ENCODE measurements at regions not wholly inside any gene's neighbourhood (a gene's known extent, or its start where the extent isn't known, plus 50 kb on each side); places are given as distances from the start of the nearest gene placed in this dataset.

DNA sequence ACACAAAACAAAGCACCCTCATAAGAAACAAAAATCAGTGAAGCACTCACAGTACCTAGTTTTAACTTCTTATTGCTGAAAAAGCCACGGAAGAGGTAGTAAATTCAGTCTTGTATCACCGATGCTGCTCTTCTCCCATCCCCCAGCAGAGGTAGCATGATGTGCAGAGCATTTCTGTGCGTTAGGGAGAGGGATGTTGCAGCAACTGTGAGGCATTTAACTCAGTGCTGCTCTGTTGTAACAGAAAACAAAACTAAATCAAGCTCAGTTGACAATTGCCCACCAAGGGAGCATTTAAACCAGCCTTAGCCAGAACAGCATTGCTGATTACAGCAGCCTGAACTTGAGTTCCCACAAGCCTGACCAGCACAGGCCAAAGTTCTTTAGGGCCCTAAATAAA lies 1279.7 kb upstream of the ADGRL3 start:
- H3K4me3 ChIP-seq (replicated peaks; ENCODE audit: low read depth, low read length) = no peak overlapping the region
- TF ChIP-seq CTCF (IDR thresholded peaks at IDR 0.05; ENCODE audit: low read depth, low read length, missing control alignments) = no peak
- no peak for DNase-seq (ENCODE audit: extremely low read depth, low read depth)

DNA sequence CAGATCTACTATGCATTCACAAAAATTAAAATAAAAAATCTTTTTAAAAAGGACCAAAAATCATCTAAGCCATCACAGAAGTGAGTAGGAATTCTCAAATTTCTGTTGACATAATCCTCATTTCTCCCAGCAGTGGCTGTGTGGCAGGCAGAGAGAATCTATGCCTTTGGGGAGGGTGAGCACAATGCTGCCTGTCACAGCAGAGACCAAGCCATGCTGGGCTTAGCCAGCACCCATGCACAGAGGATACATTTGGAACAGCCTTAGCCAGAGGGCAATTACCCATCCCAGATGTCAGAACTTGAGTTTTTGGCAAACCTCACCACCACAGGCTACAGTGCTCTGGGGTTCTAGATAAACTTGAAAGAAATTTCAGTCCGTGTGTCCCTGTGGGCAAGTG lies 1274.8 kb upstream of the ADGRL3 start:
- DNase-seq (ENCODE audit: extremely low read depth, low read depth) = no peak
- H3K4me3 ChIP-seq (replicated peaks; ENCODE audit: low read depth, low read length) = no peak overlapping the region
- no peak for TF ChIP-seq CTCF (IDR thresholded peaks at IDR 0.05; ENCODE audit: low read depth, low read length, missing control alignments)

DNA sequence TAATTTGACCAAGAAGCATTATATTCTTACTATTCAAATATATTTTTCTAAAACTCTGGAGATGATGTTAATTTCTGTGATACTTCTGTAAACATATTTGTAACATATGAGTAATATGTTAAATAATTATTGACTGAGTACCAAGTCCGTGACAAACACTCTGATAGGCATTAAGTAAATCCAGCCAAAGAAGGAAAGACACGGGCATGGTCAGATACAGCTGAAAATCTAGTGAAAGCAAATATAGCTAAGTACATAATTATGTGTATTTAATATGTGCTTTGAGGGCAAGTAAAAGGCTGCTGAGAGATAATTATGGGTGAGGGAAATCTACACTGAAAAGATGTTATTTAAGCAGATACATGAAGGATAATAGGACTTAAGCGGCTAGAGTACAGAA lies 1263.6 kb upstream of the ADGRL3 start:
- TF ChIP-seq CTCF (IDR thresholded peaks at IDR 0.05; ENCODE audit: low read depth, low read length, missing control alignments) = no peak

DNA sequence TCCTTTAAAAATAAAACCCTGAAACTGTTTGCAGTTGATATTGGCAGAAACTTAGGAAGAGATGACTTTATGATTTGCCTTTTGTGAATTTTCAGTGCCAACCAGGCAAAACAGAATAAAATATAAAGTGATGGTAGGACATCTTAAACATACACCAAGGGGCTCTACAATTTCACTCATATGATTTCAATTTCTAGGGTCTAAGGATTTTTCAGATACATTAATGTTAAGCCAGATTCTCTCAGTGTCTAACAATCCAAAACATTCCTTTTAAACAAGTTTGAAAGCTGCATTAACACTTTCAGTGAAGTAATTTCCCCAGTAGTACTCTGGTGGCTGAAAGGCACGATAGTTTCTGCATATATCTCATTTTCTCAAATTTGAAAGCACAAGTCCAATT lies 1262.0 kb upstream of the ADGRL3 start:
- no peak overlapping the region for H3K4me3 ChIP-seq (replicated peaks; ENCODE audit: low read depth, low read length)
- TF ChIP-seq CTCF (IDR thresholded peaks at IDR 0.05; ENCODE audit: low read depth, low read length, missing control alignments) = no peak
- DNase-seq (ENCODE audit: extremely low read depth, low read depth) = no peak

More for the DNA sequence above, 1263.6 kb upstream of the ADGRL3 start:
- no peak for DNase-seq (ENCODE audit: extremely low read depth, low read depth)
- no peak overlapping the region for H3K4me3 ChIP-seq (replicated peaks; ENCODE audit: low read depth, low read length)

- H3K4me3 ChIP-seq (replicated peaks; ENCODE audit: low read depth, low read length) = no peak overlapping the region
- no peak for DNase-seq (ENCODE audit: extremely low read depth, low read depth)
- TF ChIP-seq CTCF (IDR thresholded peaks at IDR 0.05; ENCODE audit: low read depth, low read length, missing control alignments) = no peak
Measured at GRCh38 chr4:59945277-59945676, 1254.8 kb upstream of the ADGRL3 start.

DNA sequence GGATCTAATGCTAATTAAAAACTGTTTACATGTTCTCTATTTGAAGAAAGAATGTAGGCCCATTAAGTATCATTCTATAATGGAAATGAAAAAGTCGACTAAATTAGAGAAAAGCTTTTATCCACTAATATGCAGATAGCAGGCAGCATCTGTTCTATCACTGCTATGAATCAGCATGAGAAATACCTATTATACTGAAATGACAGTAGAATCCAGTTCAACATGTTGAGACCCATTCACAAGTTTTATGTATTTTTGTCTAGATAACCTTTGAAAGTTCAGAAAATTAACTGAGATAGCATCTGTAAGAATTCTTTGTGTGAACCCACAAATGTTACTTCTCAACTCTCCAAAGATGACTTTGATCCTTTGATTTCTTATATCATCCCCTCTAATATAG lies 1254.4 kb upstream of the ADGRL3 start:
- no peak for DNase-seq (ENCODE audit: extremely low read depth, low read depth)
- no peak overlapping the region for H3K4me3 ChIP-seq (replicated peaks; ENCODE audit: low read depth, low read length)
- TF ChIP-seq CTCF (IDR thresholded peaks at IDR 0.05; ENCODE audit: low read depth, low read length, missing control alignments) = no peak

GRCh38 chr4:59956366-59956765 lies 1243.8 kb upstream of the ADGRL3 start:
- no peak for DNase-seq (ENCODE audit: extremely low read depth, low read depth)
- no peak overlapping the region for H3K4me3 ChIP-seq (replicated peaks; ENCODE audit: low read depth, low read length)
- TF ChIP-seq CTCF (IDR thresholded peaks at IDR 0.05; ENCODE audit: low read depth, low read length, missing control alignments) = no peak
